C4-2B (cell line): ENCODE measurements at regions not wholly inside any gene's neighbourhood (a gene's known extent, or its start where the extent isn't known, plus 50 kb on each side); places are given as distances from the start of the nearest gene placed in this dataset.

Source experiments
- CTCF ChIP-seq: fragments of 450-650 bp; conservative IDR thresholded peaks from 2 replicates; pipeline ENCODE4 v1.5.1; 2017; ENCODE audit warnings: mild to moderate bottlenecking
- ZFX ChIP-seq: fragments of 450-650 bp; IDR thresholded peaks from 2 replicates; pipeline ENCODE4 v1.6.1; 2017

DNA sequence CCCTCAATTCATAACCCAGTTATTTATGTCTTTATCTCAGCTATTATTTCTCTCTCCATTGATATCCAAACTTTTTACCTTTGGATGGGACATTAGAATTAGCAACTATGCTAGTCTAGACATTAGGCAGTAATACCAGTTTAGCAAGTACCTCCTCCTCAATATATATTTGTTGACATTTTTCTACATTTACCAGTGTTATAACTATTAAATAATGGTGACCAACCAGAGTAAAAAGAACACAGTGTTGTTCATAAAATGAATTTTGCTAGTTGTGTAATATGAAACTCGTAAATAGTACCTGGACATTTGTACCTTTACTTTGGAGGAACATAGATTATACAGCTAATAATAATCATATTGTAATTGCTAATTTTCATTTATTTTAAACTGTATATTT is 554.6 kb upstream of the CDH6 start:
- TF ChIP-seq CTCF (no peak), ZFX (no peak)
